Gastrocnemius medialis (tissue), 4 donors: ENCODE measurements at regions not wholly inside any gene's neighbourhood (a gene's known extent, or its start where the extent isn't known, plus 50 kb on each side); places are given as distances from the start of the nearest gene placed in this dataset.

ENCODE experiments used
- ATAC-seq, 2 donors: fragments of 150-250 bp; one replicate each; pipeline ENCODE4 v1.9.1; 2016
- DNase-seq, 2 donors: peaks; one replicate each; pipeline ENCODE4 v3.0.0-alpha.2; 2019
- H3K27ac ChIP-seq, 4 donors: fragments of 200-600 bp; sonication (generic); 1 replicate in 1 of 4; 2 replicates in 3 of 4; pipeline ENCODE4 v1.5.1; 2016 to 2018; ENCODE audit warnings: mild to moderate bottlenecking in 2 of 4, moderate library complexity in 1 of 4
- H3K27me3 ChIP-seq, 3 donors: fragments of 200-600 bp; sonication (generic) in 2 of 3; 1 replicate in 1 of 3; 2 replicates in 2 of 3; pipeline versions ENCODE4 v1.5.1 to v1.6.0; 2016 to 2019; ENCODE audit warnings: mild to moderate bottlenecking in 1 of 3, moderate library complexity in 1 of 3
- H3K36me3 ChIP-seq, 2 donors: fragments of 200-600 bp; sonication (generic) in 1 of 2; one replicate each; pipeline ENCODE4 v1.5.1; 2017 to 2018
- H3K4me1 ChIP-seq, 2 donors: fragments of 200-600 bp; sonication (generic) in 1 of 2; one replicate each; pipeline ENCODE4 v1.5.1; 2016 to 2017; ENCODE audit warnings: mild to moderate bottlenecking in 2 of 2
- H3K4me3 ChIP-seq, 4 donors: fragments of 200-600 bp; sonication (generic) in 3 of 4; 1 replicate in 1 of 4; 2 replicates in 3 of 4; pipeline ENCODE4 v1.5.1; 2016 to 2019; ENCODE audit warnings: mild to moderate bottlenecking in 2 of 4
- H3K9me3 ChIP-seq, 3 donors: fragments of 200-600 bp; sonication (generic) in 2 of 3; 1 replicate in 1 of 3; 2 replicates in 2 of 3; pipeline ENCODE4 v1.5.1; 2016 to 2019
- POLR2A ChIP-seq, 2 donors: fragments of 450-650 bp; IDR thresholded peaks; one replicate each; pipeline ENCODE4 v1.6.1; 2017; ENCODE audit warnings: antibody characterized with exemption in 2 of 2, mild to moderate bottlenecking in 2 of 2, moderate library complexity in 2 of 2
- in situ Hi-C, 4 donors: fragments of 200-750 bp; cut with MboI; loops; one replicate each; pipeline versions ENCODE4 v1.15.0 to v1.8.0; 2017; ENCODE audit warnings: low sequenced_read_pairs in 4 of 4
- intact Hi-C: fragments of 100-400 bp; cut with DNase I; formaldehyde crosslinking; loops from one replicate; pipeline ENCODE4 v1.15.1; 2023; ENCODE audit warnings: low total_unique reads
- TF ChIP-seq, protein P1 (sequence below), 5 experiments: fragments of 450-650 bp in 3 of 5; fragments of 200-600 bp in 2 of 5; sonication (generic) in 2 of 5; IDR thresholded peaks in 4 of 5; conservative IDR thresholded peaks in 1 of 5; 1 replicate in 4 of 5; 2 replicates in 1 of 5; pipeline ENCODE4 v1.5.1; 2016 to 2019; ENCODE audit warnings: antibody characterized with exemption in 5 of 5, mild to moderate bottlenecking in 3 of 5, moderate library complexity in 3 of 5

DNA sequence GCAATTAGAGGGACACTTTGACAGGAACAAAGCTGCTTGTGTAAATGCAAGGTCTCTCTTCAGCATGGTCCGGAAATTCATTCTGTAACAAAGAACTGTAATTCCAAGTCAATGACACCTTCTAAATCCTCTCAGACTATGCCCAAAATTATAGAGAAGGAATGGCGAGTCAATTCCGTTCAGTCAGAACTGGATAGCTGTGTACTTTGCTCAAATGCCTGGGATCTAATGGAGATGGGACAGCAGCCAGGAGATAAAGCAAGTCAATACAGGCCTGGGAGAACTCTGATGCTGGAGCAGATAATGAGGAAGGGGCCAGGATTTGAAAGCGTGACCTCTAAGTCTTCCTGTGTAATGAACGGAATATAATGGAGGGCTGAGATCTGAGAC, 96.4 kb upstream of the SPRY4 start:
- Histone ChIP-seq H3K4me1 (peaks cover 0 to 6% of the 10 kb centered on the region in 2 donors), H3K4me3 (no peak overlapping the region), H3K36me3 (no peaks in the 10 kb centered on the region), H3K27ac (no peak overlapping the region), H3K27me3 (no peaks in the 10 kb centered on the region), H3K9me3 (no peaks in the 10 kb centered on the region)
- in situ Hi-C loops (no loop called here), intact Hi-C loops (no loop called here)
- TF ChIP-seq, protein P1, sequence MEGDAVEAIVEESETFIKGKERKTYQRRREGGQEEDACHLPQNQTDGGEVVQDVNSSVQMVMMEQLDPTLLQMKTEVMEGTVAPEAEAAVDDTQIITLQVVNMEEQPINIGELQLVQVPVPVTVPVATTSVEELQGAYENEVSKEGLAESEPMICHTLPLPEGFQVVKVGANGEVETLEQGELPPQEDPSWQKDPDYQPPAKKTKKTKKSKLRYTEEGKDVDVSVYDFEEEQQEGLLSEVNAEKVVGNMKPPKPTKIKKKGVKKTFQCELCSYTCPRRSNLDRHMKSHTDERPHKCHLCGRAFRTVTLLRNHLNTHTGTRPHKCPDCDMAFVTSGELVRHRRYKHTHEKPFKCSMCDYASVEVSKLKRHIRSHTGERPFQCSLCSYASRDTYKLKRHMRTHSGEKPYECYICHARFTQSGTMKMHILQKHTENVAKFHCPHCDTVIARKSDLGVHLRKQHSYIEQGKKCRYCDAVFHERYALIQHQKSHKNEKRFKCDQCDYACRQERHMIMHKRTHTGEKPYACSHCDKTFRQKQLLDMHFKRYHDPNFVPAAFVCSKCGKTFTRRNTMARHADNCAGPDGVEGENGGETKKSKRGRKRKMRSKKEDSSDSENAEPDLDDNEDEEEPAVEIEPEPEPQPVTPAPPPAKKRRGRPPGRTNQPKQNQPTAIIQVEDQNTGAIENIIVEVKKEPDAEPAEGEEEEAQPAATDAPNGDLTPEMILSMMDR (IDR thresholded peaks at IDR 0.05 in 4 of 5, conservative IDR thresholded peaks at IDR 0.05 in 1 of 5): no peak
- TF ChIP-seq POLR2A (IDR thresholded peaks at IDR 0.05): no peak
- ATAC-seq (no peak), DNase-seq (no peak)

DNA sequence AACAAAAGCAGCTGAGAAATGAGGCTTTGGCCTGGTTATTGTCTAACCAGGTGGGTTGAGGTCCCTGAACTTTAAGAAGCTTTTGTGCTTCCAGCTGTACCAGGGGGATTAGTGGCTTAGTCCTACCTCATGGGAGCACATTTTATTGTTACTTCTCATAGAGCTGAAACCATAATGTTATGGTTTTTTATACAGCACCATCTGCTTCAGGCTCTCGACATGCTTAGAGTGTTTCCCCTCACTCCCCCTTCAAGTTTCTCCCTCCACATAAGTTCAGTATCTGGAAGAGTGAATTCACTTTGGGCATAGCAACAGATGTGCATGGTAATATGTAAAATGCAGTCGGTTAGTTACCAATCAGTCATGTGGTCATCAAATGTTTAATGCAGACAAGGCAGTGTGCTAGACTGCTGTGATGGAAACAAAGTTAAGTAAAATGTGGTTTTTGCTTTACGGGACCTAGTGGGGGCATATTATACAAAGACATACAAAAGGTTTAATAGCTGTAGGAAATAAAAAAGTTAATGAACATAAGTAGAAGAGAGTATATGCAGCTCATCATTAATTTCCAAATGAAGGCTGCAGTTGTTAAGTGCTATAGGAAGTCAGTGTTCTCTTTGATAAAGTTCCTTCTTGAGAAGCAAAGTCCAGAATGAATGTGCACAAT, 95.9 kb upstream of the SPRY4 start:
- Histone ChIP-seq H3K27ac (no peak overlapping the region), H3K27me3 (no peaks in the 10 kb centered on the region), H3K4me3 (no peak overlapping the region), H3K36me3 (no peaks in the 10 kb centered on the region), H3K9me3 (no peaks in the 10 kb centered on the region), H3K4me1 (peaks cover 0 to under 1% of the 10 kb centered on the region in 2 donors)
- no peak for ATAC-seq
- TF ChIP-seq, protein P1 (IDR thresholded peaks at IDR 0.05 in 4 of 5, conservative IDR thresholded peaks at IDR 0.05 in 1 of 5): no peak
- no peak for TF ChIP-seq POLR2A (IDR thresholded peaks at IDR 0.05)
- intact Hi-C loops: no loop called here
- in situ Hi-C loops: no loop called here
- DNase-seq: no peak

DNA sequence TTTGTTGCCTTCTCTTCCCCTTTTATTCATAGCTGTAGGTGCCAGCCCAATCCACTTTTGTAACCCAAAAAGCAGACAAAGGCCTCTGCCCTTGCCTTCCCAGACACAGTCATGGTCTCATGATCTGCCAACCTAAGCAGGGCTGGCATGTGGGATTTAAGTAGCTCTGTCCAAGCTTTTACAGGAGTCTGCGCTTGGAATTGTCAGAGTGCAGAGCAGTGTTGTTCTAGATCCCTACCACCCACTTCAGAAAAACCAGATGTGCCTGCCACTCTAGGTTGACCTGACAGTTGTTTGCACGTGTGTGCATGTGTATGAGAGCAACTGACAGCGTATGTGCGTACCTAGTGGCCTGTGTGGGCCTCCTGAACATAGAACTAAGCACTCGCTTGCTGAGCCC, 87.8 kb upstream of the SPRY4 start:
- H3K36me3 ChIP-seq: no peaks in the 10 kb centered on the region
- intact Hi-C loops: no loop called here
- in situ Hi-C loops: no loop called here

DNA sequence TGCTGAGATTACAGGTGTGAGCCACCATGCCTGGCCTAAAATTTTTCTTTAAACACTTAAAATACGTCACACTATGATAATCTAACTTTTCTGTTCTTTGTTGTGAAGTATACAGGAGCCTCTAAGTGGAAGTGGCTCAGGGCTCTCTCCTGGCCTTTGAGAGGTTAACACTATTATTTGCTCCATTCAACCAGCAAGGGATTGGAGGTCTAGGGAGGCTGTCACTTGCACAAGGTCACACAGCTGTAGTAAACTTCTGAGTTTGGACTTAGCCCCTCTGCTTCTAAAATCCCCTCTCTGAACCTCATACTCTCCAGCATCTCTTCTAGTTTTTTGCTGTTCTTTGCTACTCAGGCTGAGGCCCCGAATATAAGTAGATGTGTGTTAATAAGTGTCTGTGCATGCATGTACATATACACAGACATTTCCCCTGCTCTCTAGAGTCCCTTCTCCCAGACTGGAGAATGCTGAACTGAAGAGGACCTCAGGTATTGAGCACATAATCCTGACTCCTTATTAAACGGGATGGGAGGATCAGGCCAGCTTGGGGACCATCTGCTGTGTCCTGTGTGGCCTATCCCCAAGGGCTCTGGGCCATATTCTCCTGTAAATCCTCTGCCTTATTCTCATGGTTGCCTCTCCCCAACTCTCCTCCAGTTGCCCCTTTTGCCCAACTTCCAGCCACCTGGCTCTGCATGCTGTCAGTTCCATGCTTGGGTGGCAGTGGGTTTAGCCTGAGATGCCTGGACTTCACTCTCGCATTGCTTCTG, 87.0 kb upstream of the SPRY4 start:
- no peaks in the 10 kb centered on the region for H3K9me3 ChIP-seq
- ATAC-seq (no peak), DNase-seq (no peak)
- no peaks in the 10 kb centered on the region for H3K27me3 ChIP-seq
- no peak for TF ChIP-seq POLR2A (IDR thresholded peaks at IDR 0.05)
- TF ChIP-seq, protein P1 (IDR thresholded peaks at IDR 0.05 in 4 of 5, conservative IDR thresholded peaks at IDR 0.05 in 1 of 5): no peak
- H3K4me1 ChIP-seq: no peaks in the 10 kb centered on the region
- intact Hi-C loops (no loop called here), in situ Hi-C loops (no loop called here)
- no peaks in the 10 kb centered on the region for H3K36me3 ChIP-seq
- no peak overlapping the region for H3K27ac ChIP-seq
- H3K4me3 ChIP-seq: no peak overlapping the region

More for the DNA sequence above, 87.8 kb upstream of the SPRY4 start:
- no peak for TF ChIP-seq POLR2A (IDR thresholded peaks at IDR 0.05)
- TF ChIP-seq, protein P1 (IDR thresholded peaks at IDR 0.05 in 4 of 5, conservative IDR thresholded peaks at IDR 0.05 in 1 of 5): no peak
- Histone ChIP-seq H3K4me3 (no peak overlapping the region), H3K27ac (no peak overlapping the region), H3K4me1 (no peaks in the 10 kb centered on the region), H3K27me3 (no peaks in the 10 kb centered on the region), H3K9me3 (no peaks in the 10 kb centered on the region)
- DNase-seq (no peak), ATAC-seq (no peak)
